ENCODE measurements at regions not wholly inside any gene's neighbourhood (a gene's known extent, or its start where the extent isn't known, plus 50 kb on each side); places are given as distances from the start of the nearest gene placed in this dataset.
A peak's percentile ranks its signal among the peaks of the same experiment; 100 is the strongest.

- DNase-seq (ENCODE audit: low spot score): no peak
Measured at GRCh38 chr6:130314271-130314670, 51.5 kb upstream of the TMEM200A start.

GRCh38 chr6:130313206-130313605 lies 52.6 kb upstream of the TMEM200A start:
- DNase-seq (ENCODE audit: low spot score): no peak

- DNase-seq (ENCODE audit: low spot score): no peak
Measured at GRCh38 chr6:130309028-130309427, 56.8 kb upstream of the TMEM200A start.

GRCh38 chr6:130307752-130308361 lies 58.0 kb upstream of the TMEM200A start:
- DNase-seq (ENCODE audit: low spot score): no peak

GRCh38 chr6:130306377-130306776 lies 59.4 kb upstream of the TMEM200A start:
- DNase-seq (ENCODE audit: low spot score): no peak

- DNase-seq (ENCODE audit: low spot score): no peak
Measured at GRCh38 chr6:130303431-130303830, 62.4 kb upstream of the TMEM200A start.

GRCh38 chr6:130298258-130298657 lies 67.6 kb upstream of the TMEM200A start:
- no peak for DNase-seq (ENCODE audit: low spot score)

GRCh38 chr6:130296854-130297253 lies 69.0 kb upstream of the TMEM200A start:
- no peak for DNase-seq (ENCODE audit: low spot score)

- no peak for DNase-seq (ENCODE audit: low spot score)
Measured at GRCh38 chr6:130293800-130294199, 71.0 kb upstream of the SAMD3 start.

- no peak for DNase-seq (ENCODE audit: low spot score)
Measured at GRCh38 chr6:130288065-130288464, 65.3 kb upstream of the SAMD3 start.

GRCh38 chr6:130282234-130282995 lies 59.7 kb upstream of the SAMD3 start:
- peak; percentile 45 for DNase-seq (ENCODE audit: low spot score)

- no peak for DNase-seq (ENCODE audit: low spot score)
Measured at GRCh38 chr6:130276507-130276906, 53.8 kb upstream of the SAMD3 start.

- DNase-seq (ENCODE audit: low spot score): no peak
Measured at GRCh38 chr6:130274007-130274406, 51.3 kb upstream of the SAMD3 start.
